K562 (cell line): ENCODE measurements at regions not wholly inside any gene's neighbourhood (a gene's known extent, or its start where the extent isn't known, plus 50 kb on each side); places are given as distances from the start of the nearest gene placed in this dataset.

Source experiments
- CHD7 ChIP-seq: fragments of 200-600 bp; sonication (generic); IDR thresholded peaks from one replicate; pipeline ENCODE4 v1.6.1; 2012; ENCODE audit warnings: mild to moderate bottlenecking, low read depth, low read length, inconsistent platforms
- HMGXB4 ChIP-seq: sonication (generic); formaldehyde crosslinking; IDR thresholded peaks from 2 replicates; pipeline ENCODE4 v1.8.1; 2023; ENCODE audit warnings: mild to moderate bottlenecking, missing genetic modification reagents
- JUN ChIP-seq, 2 experiments: sonication (generic) in 1 of 2; formaldehyde crosslinking in 1 of 2; IDR thresholded peaks; 2 replicates each; pipeline versions ENCODE4 v1.6.1 to v1.8.0; 2012 to 2022; ENCODE audit warnings: borderline replicate concordance in 2 of 2, mild to moderate bottlenecking in 2 of 2, improper control_type of control experiment in 1 of 2, low read depth in 1 of 2, low read length in 1 of 2, missing genetic modification reagents in 1 of 2
- KAT7 ChIP-seq: sonication (generic); formaldehyde crosslinking; IDR thresholded peaks from 2 replicates; pipeline ENCODE4 v1.8.0; 2022; ENCODE audit warnings: missing genetic modification reagents, mild to moderate bottlenecking, borderline replicate concordance
- KHSRP ChIP-seq: fragments of 450-650 bp; IDR thresholded peaks from 2 replicates; pipeline ENCODE4 v1.6.1; 2017
- MTA2 ChIP-seq: fragments of 450-650 bp; IDR thresholded peaks from 2 replicates; pipeline ENCODE4 v1.6.1; 2016; ENCODE audit warnings: low read depth
- NR0B1 ChIP-seq: fragments of 450-650 bp; IDR thresholded peaks from one replicate; pipeline ENCODE4 v1.6.1; 2018; ENCODE audit warnings: mild to moderate bottlenecking, moderate library complexity; ENCODE audit not compliant: partially characterized antibody
- NR3C1 ChIP-seq: sonication (generic); formaldehyde crosslinking; IDR thresholded peaks from 2 replicates; pipeline ENCODE4 v1.8.1; 2022; ENCODE audit warnings: missing genetic modification reagents
- SMARCC2 ChIP-seq: fragments of 450-650 bp; IDR thresholded peaks from 2 replicates; pipeline ENCODE4 v1.6.1; 2017; ENCODE audit warnings: antibody characterized with exemption, moderate library complexity, mild to moderate bottlenecking, low read depth
- U2AF2 ChIP-seq: fragments of 200-400 bp; formaldehyde crosslinking; optimal IDR thresholded peaks from 2 replicates; pipeline ENCODE3; 2017; ENCODE audit warnings: low read depth, mild to moderate bottlenecking, low read length
- ZBTB34 ChIP-seq: fragments of 250-450 bp; sonication (Bioruptor Pico); IDR thresholded peaks from 2 replicates; pipeline ENCODE4 v1.8.0; 2021; ENCODE audit warnings: mild to moderate bottlenecking, moderate library complexity
- ZNF212 ChIP-seq: fragments of 450-650 bp; formaldehyde crosslinking; IDR thresholded peaks from 2 replicates; pipeline ENCODE4 v1.4.0; 2020; ENCODE audit warnings: mild to moderate bottlenecking
- ZNF584 ChIP-seq: fragments of 200-800 bp; sonication (Bioruptor generic); IDR thresholded peaks from 2 replicates; pipeline ENCODE4 v1.6.1; 2016; ENCODE audit warnings: low read depth, mild to moderate bottlenecking, missing genetic modification characterization, missing compliant biosample characterization

- TF ChIP-seq CHD7 (no peak), NR0B1 (no peak), ZNF584 (CRISPR knock-in tag) (no peak), MTA2 (no peak), HMGXB4 (CRISPR knock-in tag) (no peak), NR3C1 (no peak), KHSRP (no peak), ZBTB34 (CRISPR knock-in tag) (no peak), U2AF2 (no peak), JUN (IDR thresholded peaks at IDR 0.05; ENCODE audit: borderline replicate concordance, low read depth, low read length) (no peak), JUN (CRISPR knock-in tag; IDR thresholded peaks at IDR 0.05; ENCODE audit: borderline replicate concordance) (no peak), ZNF212 (CRISPR knock-in tag) (no peak), KAT7 (CRISPR knock-in tag) (no peak), SMARCC2 (no peak)
Observed at GRCh38 chr11:29844031-29844430, 172.8 kb downstream of the KCNA4 start (continued).
